LNCaP clone FGC (cell line): ENCODE measurements at regions not wholly inside any gene's neighbourhood (a gene's known extent, or its start where the extent isn't known, plus 50 kb on each side); places are given as distances from the start of the nearest gene placed in this dataset.

Experiments
- DNase-seq: peaks from one replicate; pipeline ENCODE4 v3.0.0-alpha.2; 2011; ENCODE audit warnings: low read depth
- H3K4me3 ChIP-seq: 2 replicates; pipeline ENCODE4 v1.5.1; 2011; ENCODE audit warnings: mild to moderate bottlenecking, low read depth, low read length, control low read depth
- TF ChIP-seq, protein P1 (sequence below): IDR thresholded peaks from 2 replicates; pipeline ENCODE4 v1.5.1; 2012; ENCODE audit warnings: mild to moderate bottlenecking; ENCODE audit not compliant: control insufficient read depth, insufficient read depth; ENCODE audit errors: extremely low read depth

DNA sequence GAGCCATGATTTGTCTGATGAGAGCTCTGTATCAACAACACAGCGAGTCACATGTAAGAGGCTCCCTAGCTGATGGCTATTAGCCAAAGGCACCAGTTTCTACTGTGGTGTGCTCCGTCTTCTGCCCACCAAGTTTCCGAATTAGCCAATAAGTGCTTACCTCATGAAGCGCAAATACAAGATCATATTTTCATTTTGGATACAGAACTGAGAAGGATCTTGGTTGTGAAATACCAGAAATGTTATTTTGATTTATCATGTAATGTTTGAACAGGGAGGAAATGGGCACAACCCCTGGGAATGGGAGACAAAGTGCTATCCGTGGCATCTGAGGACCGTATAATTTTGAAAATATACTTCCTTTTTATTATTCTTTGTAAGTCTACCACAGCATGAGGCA lies 234.3 kb downstream of the DACT1 start:
- H3K4me3 ChIP-seq: no peak overlapping the region
- DNase-seq: no peak
- TF ChIP-seq, protein P1, sequence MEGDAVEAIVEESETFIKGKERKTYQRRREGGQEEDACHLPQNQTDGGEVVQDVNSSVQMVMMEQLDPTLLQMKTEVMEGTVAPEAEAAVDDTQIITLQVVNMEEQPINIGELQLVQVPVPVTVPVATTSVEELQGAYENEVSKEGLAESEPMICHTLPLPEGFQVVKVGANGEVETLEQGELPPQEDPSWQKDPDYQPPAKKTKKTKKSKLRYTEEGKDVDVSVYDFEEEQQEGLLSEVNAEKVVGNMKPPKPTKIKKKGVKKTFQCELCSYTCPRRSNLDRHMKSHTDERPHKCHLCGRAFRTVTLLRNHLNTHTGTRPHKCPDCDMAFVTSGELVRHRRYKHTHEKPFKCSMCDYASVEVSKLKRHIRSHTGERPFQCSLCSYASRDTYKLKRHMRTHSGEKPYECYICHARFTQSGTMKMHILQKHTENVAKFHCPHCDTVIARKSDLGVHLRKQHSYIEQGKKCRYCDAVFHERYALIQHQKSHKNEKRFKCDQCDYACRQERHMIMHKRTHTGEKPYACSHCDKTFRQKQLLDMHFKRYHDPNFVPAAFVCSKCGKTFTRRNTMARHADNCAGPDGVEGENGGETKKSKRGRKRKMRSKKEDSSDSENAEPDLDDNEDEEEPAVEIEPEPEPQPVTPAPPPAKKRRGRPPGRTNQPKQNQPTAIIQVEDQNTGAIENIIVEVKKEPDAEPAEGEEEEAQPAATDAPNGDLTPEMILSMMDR: no peak

DNA sequence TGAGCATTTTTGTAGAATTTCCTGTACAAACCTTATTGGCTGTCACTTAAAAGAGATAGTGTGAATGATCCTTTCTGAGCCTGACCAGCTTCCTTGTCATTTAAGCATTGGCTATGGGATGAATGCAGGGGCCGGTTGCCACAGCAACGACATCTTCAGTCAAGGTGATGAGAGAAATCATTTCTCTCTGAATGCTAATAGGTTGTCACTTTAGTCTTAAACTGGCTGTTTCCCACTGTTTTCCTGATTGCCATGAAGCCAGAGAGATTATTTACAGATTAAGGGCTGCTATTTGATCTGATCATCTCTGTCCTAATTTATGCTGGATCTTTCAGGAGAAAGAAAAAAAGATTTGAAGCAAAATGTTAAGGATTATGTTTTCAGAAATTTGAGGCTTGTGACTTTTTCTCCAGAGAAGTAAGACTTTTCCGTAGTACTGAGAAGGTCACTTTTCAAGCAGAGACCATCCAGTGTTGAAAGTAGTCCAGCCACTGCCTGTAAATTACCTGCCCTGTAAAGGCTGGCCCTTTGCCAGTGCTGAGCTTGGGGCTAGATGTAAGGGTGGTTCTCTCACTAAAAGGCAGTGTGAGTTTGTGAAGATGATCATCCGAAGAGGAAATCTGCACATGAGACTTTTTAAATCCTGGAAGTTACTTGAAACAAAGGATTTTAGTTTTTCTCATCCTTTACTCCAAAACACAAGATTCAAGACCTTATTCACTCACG lies 235.6 kb downstream of the DACT1 start:
- no peak overlapping the region for H3K4me3 ChIP-seq
- no peak for DNase-seq
- TF ChIP-seq, protein P1: no peak

DNA sequence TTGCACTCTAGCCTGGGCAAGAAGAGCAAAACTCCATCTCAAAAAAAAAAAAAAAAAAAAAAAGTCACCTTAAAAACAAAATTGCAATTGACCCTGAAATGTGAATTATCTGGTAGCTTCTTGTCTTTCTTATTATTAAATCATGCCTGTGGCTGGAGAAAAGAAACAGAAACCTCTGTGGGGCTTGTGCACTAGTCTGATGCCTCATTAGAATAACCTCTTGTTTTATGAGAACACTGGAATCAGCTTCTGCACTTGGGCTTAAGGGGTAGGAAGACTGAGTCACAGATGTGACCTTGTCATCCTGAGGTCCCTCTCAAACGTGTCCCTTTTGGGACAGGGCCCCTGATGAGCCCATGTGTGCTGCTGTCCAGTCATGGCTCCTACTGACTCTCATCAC lies 237.9 kb downstream of the DACT1 start:
- TF ChIP-seq, protein P1: no peak
- H3K4me3 ChIP-seq: no peak overlapping the region
- DNase-seq: no peak

DNA sequence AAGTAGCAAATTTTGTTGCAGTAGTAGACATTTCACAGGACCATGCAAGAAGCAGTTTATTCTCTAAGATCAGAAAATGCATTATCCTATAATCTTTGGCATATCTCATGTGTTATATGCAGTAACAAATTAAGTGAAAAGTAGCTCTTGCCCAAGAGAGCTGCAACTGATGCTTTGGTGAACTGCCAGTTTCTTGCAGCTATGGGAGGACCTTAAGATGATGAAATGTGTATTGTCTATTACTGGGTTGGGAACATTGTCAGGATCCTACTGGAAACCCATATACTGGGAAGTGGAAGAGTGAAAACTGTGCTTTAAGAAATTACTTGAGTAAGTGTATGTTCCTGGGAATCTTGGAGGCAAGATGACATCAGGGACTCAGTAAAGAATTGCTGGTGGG lies 238.8 kb downstream of the DACT1 start:
- H3K4me3 ChIP-seq: no peak overlapping the region
- DNase-seq: no peak
- TF ChIP-seq, protein P1: no peak

DNA sequence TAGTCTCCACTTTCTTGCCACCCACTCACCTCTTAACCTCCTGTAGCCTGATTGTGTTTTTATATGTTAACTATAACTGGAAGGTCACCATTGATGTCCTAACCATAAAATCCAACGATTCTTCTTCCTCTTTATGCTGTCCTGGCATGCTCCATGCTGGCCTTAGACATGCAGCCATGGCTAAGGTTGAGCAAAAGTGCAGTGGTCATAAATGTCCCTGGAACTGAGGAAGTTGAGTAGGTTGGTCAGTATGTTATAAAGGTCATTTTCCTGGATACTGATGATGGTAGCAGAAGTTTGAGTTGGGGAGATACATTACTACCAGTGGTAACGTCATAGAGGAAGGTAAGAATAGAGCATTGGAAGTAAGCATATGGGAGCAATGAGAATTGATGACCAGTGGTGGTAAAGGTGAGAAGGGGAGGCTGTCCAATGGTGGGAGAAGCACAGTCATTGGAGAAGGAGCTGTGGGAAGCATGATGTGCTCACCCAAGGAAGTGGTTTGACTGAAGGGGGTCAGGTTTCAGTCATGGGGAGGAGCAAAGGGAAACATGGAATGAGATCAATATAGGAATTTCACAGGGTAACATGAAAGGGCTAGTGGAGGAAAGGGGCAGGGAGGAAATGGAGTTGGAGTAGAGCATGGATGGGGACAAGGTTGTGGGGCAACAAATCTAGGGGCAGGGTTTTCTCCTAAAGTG lies 240.8 kb downstream of the DACT1 start:
- DNase-seq: no peak
- TF ChIP-seq, protein P1: no peak
- H3K4me3 ChIP-seq: no peak overlapping the region

DNA sequence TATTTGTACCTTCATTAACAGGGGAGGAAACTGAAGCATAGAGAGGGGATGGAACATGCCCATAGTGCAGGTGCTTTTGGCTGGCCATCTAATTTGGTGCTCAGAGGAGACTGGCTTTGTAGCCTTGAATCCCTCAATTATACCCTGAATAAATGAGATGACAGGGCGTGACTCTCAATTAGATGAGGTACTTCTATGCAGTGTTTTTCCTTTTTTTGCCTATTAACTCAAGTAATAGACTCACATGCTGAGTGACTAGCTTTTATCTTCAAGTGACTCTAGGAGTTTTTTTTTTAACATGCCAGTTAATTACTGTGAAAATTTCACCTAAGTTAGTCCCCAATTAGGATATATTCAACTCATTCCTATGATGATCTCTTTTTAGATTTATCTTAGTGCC lies 243.7 kb downstream of the DACT1 start:
- H3K4me3 ChIP-seq: no peak overlapping the region
- DNase-seq: no peak
- TF ChIP-seq, protein P1: no peak
